Epithelial cell of proximal tubule (primary cell): ENCODE measurements at regions not wholly inside any gene's neighbourhood (a gene's known extent, or its start where the extent isn't known, plus 50 kb on each side); places are given as distances from the start of the nearest gene placed in this dataset.
"Not testable (repeated sequence)": the region's sequence is repeated elsewhere in the genome, so short reads cannot be mapped to it uniquely, and the experiment has no call there.

ENCODE experiments used
- DNase-seq: peaks from one replicate; pipeline ENCODE4 v3.0.0-alpha.2; 2011; ENCODE audit warnings: low read depth
- H3K4me3 ChIP-seq: 2 replicates; pipeline ENCODE4 v1.5.1; 2011; ENCODE audit warnings: low read depth, mild to moderate bottlenecking, low read length
- TF ChIP-seq, protein P1 (sequence below): conservative IDR thresholded peaks from 2 replicates; pipeline ENCODE4 v1.5.1; 2012; ENCODE audit warnings: low read depth, mild to moderate bottlenecking, low read length

DNA sequence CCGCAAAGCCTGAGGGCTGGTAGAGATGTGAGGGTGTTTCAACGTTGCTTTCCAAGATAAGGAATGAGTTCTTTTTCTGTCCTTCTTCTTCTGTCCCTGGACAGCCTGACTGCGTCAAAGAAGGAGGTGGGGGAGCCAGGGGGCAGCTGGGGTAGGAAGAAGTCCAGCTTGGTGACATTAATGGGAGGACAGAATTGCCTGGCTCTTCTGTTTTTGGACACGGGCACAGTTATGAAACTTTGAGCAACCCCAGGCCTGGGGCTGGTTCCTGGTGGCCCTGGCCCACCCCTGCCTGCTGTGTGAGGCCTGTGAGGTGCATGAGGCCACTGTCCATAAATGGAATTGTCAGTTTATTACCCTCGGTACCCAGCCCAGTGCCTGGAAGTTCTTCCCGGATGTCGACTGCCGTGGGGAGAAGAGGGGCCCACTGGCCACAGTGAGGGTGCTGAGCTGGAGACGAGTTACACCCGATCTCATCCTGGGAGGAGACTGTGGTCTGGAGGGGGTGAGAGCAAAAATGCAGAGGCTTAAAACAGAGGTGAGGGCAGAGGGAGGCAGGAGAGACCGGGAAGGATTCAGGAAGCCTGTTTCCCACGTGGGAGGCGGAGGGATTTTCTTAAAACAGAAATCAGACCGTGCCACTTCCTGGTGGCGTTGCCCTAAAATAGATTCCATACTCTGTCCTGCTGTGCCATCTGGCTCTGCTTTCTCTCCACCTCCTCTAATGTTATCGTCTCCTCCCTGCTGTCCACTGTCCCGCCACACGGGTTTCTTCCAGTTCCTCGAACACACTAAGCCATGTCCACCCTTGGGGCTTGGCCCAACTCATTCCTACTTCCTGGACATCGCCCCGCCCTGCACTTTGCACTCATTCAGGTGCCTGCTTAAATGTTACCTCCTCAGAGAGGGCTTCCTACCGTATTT is 59.7 kb upstream of the RASD2 start:
- TF ChIP-seq, protein P1, sequence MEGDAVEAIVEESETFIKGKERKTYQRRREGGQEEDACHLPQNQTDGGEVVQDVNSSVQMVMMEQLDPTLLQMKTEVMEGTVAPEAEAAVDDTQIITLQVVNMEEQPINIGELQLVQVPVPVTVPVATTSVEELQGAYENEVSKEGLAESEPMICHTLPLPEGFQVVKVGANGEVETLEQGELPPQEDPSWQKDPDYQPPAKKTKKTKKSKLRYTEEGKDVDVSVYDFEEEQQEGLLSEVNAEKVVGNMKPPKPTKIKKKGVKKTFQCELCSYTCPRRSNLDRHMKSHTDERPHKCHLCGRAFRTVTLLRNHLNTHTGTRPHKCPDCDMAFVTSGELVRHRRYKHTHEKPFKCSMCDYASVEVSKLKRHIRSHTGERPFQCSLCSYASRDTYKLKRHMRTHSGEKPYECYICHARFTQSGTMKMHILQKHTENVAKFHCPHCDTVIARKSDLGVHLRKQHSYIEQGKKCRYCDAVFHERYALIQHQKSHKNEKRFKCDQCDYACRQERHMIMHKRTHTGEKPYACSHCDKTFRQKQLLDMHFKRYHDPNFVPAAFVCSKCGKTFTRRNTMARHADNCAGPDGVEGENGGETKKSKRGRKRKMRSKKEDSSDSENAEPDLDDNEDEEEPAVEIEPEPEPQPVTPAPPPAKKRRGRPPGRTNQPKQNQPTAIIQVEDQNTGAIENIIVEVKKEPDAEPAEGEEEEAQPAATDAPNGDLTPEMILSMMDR, result no peak
- no peak for DNase-seq
- H3K4me3 ChIP-seq, result no peak overlapping the region

GRCh38 chr22:35482311-35482710 is 58.3 kb upstream of the RASD2 start:
- no peak for DNase-seq
- no peak overlapping the region for H3K4me3 ChIP-seq
- TF ChIP-seq, protein P1, result no peak

DNA sequence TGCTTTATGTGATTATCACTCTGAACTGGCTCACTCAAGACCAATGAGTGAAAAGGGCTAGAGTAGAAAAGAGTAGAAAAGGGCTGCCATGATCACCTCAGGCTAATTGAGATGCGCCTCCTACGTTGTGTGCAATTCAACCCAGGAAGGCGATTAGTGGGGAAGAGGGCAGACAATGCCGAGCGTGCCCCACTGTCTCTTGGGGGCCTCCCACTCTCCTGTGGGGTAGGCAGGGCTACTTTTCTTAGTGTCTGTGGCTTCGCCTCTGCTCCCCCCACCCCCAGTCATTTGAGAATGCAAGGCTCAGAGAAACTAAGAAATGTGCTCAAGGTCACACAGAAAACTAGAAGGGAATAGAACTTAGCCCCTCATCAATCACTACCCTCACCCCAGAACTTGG is 57.7 kb upstream of the RASD2 start:
- TF ChIP-seq, protein P1, result no peak
- DNase-seq, result no peak
- H3K4me3 ChIP-seq, result no peak overlapping the region

GRCh38 chr22:35483730-35484129 is 56.9 kb upstream of the RASD2 start:
- no peak overlapping the region for H3K4me3 ChIP-seq
- no peak for DNase-seq
- TF ChIP-seq, protein P1, result no peak

- no peak for DNase-seq
- no peak overlapping the region for H3K4me3 ChIP-seq
- TF ChIP-seq, protein P1, result no peak
These were observed 55.7 kb upstream of the RASD2 start for GRCh38 chr22:35484651-35485556.

GRCh38 chr22:35486116-35486631 is 54.5 kb upstream of the RASD2 start:
- no peak overlapping the region for H3K4me3 ChIP-seq
- TF ChIP-seq, protein P1, result no peak
- DNase-seq, result no peak

DNA sequence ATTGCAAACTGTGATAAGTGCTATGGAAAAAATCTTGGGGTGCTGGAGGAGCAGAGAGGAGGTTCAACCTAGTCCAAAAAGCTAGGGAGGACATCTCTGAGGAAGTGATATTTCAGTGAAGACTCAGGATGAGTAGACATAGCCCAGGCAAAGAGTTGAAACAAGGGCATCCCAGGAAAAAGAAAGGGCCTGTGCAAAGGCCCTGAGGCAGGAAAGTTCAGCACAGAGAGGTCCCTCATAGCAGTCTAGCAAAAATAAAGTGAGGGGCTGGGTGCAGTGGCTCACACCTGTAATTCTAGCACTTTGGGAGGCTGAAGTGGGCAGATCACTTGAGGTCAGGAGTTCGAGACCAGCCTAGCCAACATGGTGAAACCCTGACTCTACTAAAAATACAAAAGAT is 53.0 kb upstream of the RASD2 start:
- DNase-seq, H3K4me3 ChIP-seq: not testable (repeated sequence)
